GM20431 (cell line): ENCODE measurements at regions not wholly inside any gene's neighbourhood (a gene's known extent, or its start where the extent isn't known, plus 50 kb on each side); places are given as distances from the start of the nearest gene placed in this dataset.
"Not testable (repeated sequence)": the region's sequence is repeated elsewhere in the genome, so short reads cannot be mapped to it uniquely, and the experiment has no call there.

Source experiments
- in situ Hi-C: fragments of 300-500 bp; cut with MseI, MboI; formaldehyde crosslinking; loops from one replicate; pipeline ENCODE4 v1.15.0; 2020; ENCODE audit warnings: low sequenced_read_pairs; ENCODE audit not compliant: unreplicated experiment

DNA sequence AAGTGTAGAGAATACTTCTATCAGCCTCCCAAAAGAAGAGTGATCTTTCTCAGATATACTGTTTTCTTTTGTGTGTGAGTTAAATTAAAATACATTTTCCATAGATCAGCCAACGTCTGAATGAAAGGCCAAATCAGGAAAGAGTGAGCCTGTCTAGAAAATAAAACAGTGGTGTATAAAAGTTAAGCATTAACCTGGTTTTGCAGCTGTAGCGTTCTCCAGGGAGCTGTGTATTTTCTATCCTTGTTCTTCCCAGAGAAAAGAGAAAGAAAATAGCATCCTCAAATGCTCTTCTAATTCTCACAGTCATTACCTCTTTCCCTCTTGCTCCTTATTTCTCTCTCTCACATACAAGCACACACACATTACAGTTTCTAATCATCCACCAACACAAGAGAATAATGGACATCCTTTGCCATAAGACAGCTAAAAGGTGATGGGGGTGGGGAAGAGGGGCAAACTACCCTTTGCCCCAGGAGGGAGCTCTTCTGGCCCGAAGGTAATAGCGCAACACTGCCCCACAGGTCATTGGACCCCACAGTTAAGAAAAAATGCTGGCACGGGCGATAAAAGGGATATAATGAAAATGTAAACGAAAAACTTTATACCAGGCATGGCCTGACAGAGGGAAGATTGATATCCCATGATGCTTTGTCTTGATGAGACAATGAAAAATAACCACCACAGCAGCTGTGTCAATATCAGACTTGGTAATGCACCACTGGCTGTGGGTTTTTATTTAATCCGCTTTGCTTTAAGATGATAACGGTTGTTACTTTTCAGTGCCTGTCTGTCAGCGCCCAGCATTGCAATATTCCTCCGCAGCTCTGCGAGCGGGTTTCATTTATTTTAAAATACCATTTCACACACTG is 150.3 kb downstream of the NUF2 start:
- in situ Hi-C loops: no loop called here

DNA sequence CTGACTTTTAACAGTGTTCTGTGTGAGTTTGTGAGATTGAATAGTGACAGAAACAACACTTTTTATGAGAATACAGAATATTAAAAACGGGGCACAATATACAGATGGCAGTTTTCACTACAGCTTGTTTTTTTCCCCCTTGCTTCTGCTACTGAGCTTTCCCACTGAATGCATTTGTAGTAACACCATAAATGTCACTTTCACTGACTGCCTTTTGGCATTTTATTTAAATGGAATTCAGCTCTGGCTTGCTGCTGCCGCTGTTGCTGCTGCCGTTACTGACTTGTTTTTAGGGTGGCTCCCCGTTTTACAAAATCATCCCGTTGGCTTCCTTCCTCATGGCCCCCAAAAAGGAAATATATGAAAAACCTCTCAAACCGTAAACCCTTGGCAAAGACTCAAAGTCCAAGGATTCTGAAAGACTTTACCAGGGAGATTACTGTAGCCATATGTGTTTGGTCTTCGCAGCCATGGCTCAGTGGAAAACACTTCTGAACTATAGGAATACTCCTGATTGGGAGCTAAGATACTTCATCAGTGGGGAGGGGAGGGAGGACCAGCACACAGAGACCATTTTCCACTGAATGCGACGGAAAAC is 151.0 kb downstream of the NUF2 start:
- in situ Hi-C loops: no loop called here

DNA sequence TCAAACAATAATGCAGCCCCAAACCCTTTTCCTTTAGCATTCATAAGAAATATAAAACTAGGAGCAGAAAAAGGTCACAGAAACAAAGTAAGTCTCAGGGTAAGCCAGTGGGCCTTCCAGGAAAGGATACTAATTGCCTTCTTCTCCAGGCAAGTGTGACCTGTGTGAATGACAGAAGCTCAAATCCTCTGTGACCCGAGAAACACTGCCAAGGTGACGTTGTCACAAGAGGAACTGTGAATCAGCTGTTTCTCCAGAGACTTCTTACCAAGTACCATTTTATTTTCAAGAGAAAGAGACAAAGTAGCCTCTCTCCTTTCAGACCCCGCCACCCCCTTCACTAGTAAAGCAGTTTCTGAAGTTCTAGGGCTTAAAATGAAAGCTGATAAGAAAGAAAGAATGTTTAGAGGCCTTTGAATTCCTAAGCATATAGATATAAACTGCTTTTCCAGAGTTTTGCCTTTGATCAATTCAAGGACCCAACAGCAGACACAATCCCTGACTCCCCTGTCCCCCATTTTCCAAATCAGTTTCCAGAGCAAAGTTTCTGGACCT is 155.6 kb downstream of the NUF2 start:
- in situ Hi-C loops: no loop called here

DNA sequence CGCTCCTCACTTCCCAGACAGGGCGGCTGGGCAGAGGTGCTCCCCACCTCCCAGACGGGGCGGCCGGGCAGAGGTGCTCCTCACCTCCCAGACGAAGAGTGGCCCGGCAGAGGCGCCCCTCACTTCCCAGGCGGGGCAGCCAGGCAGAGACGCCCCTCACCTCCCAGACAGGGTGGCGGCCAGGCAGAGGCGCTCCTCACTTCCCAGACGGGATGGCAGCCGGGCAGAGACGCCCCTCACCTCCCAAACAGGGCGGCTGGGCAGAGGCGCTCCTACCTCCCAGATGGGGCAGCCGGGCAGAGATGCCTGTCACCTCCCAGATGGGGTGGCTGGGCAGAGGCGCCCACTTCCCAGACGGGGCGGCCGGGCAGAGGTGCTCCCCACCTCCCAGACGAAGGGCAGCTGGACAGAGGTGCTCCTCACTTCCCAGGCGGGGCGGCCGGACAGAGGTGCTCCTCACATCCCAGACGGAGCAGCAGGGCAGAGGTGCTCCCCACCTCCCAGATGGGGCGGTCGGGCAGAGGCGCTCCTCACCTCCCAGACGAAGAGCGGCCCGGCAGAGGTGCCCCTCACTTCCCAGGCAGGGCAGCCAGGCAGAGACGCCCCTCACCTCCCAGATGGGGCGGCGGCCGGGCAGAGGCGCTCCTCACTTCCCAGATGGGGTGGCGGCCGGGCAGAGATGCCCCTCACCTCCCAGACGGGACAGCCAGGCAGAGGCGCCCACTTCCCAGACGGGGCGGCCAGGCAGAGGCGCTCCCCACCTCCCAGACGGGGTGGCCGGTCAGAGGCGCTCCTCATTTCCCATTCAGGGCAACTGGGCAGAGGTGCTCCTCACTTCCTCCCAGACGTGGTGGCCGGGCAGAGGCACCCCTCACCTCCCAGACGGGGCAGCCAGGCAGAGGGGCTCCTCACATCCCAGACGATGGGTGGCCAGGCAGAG is 176.9 kb downstream of the NUF2 start:
- in situ Hi-C loops: not testable (repeated sequence)

DNA sequence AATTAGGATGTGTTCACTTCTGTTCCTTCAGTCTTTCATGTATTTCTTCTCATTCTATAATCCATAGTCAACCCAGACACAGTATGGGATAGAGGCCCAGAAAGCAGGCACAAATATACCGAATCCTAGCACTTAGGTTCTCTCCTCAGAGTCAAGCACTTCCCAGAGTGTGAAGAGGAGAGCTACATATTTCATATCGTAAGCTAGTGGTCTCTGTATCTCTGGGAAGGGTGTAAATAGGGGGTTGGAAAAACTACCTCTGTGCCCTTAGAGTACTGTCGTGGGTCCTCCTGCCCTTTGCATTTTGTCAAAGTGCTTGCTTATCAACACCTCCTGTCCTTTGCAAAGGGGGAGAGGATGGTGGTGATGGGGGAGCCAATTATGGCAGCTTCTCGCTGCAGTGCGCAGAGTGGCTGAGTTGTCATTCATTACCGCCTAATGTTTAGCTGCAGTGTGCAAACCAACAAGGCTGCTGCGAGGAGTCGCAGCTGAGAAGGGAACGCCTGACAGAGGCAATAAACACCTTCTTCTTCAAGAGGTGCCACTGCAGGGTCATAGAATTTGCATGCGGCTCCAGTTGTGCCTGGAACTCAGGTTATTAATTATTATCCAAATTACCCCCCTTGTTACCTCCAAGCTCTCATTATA is 182.7 kb downstream of the NUF2 start:
- in situ Hi-C loops: no loop called here

DNA sequence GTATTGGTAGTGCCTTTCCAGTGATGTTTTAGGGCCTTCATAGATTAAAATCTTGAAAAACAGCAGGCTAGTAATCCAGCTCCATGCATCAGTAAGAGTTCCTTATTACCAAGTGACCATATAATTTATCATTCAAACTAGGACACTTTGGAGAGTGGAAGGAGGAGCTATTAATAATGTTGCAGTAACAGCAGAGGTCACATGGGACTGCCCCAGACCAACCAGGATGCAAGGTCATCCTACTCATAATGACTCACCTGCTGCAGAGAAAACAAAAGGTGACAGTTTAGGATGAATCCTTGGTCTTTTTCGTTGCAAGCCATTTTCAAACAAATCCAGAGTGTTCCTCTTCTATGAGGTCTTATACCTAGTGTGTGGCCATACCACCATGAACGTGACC is 187.4 kb downstream of the NUF2 start:
- in situ Hi-C loops: no loop called here

DNA sequence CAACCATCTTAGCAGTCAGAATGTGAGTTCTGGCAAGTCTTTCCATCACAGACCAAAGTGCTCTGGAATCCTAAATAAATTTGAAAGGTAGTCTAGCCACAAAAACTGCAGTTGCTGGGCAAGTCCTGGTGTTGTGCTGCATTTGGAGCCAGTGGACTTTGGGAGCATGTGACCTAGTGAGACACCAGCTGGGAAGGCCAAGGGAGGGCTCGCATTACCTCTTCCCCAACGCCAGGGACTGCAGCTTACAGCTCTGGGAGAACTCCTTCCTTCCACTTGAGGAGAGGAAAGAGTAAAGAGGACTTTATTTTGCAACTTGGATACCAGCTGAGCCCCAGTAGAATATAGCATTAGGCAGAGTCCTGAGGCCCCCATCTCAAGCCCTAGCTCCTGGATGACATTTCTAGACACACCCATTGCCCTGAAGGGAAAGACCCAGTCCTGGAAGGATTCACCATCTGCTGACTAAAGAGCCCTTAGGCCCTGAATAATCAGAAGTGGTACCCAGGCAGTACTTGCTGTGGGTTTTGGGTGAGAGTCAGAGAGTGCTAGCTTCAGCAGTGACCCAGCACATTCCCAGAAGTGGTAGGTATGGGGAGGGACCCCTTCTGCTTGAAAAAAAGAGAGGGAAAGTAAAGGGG is 190.7 kb downstream of the NUF2 start:
- in situ Hi-C loops: no loop called here

DNA sequence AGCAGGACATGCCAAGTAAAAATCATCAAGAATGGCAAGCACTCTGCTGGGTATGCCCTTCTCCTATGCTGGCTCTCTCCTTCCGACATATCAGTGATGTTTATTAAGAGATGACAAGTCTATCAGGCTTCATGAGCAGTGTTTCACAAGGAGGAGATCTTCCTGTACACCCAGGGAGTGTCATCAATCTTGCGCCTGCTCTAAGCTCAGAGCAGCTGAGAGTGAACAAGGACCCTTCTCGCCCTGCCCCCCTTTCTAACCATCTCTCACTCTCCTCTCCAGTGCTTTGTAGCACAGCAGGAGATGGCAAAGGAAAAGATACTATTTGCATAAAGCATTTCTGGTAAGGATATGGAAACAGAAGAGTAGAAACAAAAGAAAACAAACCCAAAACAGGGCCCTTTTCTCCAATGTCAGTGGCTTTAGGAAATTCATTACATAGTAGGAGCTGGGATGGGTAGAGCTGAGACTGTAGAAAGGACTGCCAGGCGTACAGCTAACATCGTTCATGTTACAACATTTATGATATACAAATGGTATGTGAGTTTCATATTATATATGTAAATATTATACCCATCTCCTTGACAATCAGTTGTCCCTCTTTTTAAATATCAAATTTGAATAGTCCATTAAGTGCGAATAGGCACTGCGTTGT is 201.7 kb downstream of the NUF2 start:
- in situ Hi-C loops: no loop called here

DNA sequence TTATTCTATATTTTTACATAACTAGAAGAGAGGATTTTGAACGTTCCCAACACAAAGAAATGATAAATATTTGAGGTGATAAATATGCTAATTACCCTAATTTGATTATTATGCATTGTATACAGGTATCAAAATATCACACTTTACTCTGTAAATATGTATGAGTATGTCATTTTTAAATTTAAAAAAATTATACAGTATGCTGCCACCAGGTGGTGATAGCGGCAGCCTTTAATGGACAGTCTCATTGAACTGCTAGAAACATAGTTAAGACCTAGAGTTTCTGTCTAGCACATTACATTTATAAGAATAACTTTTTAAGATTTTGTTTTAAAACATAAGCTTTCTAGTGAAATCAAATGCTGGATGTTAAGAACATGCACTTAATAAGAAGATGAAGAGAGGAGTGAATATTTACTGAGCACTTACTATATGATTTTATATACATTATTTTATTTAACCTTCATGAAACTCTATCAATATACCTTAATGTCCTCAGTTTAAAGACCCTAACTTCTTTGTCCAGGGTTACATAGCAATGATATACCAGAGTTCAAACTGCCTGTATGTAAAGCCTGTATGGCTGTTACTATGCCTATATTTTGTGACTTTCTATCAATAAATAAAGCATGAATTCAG is 207.1 kb downstream of the NUF2 start:
- in situ Hi-C loops: no loop called here

DNA sequence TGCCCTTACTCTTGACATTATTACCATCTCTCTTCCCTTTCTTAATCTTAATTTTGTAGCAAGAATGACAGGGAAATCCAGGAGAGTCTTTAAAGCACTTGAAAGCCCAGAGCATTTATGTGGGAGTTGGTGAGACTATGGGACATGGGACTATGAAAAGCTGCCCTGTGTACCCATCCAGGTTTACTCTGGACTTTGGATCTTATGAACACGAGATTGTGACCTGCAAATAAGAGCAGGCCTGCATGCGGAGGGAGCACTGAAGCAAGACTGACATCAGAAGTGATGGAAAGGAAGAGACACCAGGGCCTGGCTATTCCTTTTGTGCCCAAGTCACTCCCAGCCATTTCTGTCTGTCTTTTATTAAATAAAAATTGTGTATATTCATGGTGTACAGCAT is 209.6 kb downstream of the NUF2 start:
- in situ Hi-C loops: no loop called here

DNA sequence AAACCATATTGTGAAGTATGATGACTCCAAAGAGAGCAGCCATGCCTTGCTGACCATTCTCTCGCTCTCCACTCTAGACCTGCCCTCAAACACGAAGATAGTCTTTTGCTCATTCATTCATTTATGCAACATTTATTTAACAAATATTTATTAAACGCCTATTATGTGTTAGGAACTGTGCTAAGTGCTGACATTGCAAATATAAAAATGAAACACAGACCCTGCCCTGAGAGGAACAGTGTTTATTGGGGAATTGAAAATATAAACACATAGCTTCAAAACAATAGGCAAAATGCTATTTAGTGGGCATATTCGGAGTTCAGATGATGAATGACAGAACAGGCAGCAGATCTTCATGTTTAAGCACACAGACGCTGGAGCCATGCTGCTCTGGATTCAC is 213.6 kb downstream of the NUF2 start:
- in situ Hi-C loops: no loop called here

DNA sequence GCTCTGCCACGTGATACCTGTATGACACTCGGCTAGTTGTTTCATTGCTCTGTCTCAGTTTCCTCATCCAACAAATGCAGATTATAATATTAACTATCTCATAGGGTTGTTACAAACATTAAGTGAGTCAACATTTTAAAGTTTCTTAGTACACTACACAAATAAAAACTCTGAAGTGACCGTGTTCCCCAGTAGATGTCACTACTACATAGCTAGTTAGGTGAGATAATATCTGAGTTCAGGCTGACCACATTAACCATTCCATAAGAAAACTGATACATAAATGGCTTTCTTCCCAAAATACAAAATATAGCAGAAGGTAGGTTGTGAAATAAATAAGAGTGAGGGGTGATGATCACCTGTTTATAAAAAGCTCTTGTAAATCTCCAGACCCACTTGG is 214.1 kb downstream of the NUF2 start:
- in situ Hi-C loops: no loop called here

DNA sequence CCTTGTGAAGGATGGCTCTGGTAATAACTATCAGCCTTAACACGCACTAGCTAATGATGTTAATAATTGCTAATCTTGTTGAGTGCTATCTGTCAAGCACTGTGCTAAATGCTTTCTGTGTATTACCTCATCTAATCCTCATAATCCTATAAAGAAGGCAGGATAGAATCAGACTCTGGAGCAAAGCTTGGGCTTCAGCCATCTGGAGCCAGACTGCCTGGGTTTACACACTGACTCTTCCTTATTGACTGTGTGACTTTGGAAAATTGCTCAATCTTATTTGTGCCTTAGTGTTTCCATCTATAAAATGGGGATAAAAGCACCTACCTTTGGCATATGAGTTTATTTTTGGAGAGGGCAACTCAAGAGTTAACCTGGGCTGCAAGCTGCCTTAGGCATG is 216.1 kb downstream of the NUF2 start:
- in situ Hi-C loops: no loop called here

DNA sequence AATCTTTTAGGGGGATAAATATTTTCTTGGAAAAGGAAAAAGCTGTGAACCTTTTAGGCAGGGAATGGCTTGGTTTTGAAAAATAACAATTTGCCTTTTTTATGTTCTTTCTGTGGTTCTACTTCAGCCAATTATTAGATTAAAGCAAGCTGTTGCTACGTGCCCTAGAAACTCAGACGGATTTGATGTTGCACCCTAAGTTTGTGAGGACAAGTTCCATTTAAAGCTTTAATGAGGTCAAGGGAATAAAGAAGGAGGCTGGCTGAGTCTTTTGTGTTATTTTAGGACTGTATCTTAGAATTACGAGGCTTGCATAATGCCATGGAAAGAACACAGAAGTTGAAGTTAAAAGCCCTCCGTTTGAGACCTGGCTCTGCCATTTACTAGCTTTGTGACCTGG is 216.9 kb downstream of the NUF2 start:
- in situ Hi-C loops: no loop called here

DNA sequence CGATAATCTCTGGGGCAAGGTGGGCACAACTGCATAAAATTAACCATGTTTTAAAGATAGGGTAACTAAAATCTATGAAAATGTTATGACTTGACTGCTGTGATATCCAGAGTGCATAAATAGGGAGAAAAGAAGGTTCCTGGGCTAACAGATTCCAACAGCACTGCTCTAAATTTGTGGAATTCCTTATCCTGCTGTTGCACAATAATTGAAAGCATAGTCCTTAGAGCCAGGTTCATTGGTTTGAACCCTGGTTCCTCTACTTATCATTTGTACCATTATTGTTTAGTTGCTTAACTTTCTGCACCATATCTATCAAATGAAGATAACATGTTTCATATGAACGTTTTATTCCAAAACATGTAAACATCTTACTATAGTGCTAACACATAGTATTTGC is 219.0 kb downstream of the NUF2 start:
- in situ Hi-C loops: no loop called here

DNA sequence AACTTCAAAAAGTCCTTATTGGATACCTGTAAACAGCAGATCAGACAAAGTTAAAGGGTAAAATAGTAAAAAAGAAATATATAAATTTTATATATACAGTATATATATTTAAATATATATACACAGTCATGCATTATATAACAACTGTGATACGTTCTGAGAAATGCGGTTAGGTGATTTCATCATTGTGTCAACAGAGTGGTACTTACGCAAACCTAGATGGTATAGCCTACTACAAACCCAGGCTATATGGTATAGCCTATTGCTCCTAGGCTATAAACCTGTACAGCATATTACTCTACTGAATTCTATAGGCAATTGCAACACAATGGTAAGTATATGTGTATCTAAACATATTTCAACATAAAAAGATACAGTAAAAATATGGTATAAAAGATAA is 222.7 kb downstream of the NUF2 start:
- in situ Hi-C loops: no loop called here

DNA sequence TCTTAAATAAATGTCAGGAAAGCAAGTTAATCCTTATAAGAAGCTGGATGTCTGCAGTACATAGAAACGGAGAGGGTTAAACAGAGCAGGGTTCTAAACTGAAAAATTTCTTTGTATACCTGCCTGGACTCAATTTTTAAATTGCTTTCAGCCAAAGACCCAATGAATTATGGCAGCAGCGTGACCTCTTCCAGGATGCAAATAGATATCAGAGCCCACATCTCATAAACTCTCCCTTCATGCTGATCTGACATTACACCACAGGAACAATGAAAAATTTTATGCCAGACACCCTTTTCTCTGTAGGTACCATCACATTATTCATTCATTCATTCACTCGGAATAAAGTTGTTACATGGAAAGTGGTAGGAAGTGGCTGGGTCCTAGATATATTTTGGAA is 236.4 kb downstream of the NUF2 start:
- in situ Hi-C loops: no loop called here

DNA sequence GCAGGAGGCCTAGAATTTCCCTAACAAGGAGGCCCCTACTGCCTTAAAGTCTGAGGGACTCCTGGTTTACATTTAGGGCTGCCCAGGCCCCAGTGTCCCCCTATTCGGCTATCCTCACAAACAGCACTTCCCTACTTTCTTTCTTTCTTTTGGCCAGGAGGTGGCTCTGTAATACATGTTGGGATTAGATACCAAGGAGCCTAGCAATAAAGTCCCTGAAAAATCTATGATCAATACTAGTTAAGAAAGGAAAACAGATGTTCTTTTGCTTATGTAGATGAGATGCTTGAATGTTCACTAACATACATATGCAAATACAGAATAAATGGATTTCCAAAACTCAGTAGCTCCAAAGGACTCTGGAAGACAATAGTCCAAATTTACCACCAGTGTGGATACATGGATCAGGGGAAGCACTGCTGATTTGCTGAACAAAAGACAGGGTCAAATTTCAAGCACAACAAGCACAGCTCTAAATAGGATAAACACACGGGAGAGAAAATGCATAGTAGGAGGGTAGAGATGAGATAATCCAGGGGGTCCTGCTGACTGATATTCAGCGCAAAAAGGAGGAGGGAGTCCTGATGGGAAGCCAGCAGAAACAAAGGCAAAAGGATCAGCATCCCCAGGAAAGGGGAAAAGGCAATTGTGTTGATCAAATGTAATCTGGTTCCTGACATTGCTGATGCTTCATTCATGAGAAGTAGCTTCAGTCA is 240.0 kb downstream of the NUF2 start:
- in situ Hi-C loops: no loop called here
